ENCODE measurements at regions not wholly inside any gene's neighbourhood (a gene's known extent, or its start where the extent isn't known, plus 50 kb on each side); places are given as distances from the start of the nearest gene placed in this dataset.

- no peak for TF ChIP-seq POLR2A (IDR thresholded peaks at IDR 0.05; ENCODE audit: low read depth)
- no peak for TF ChIP-seq CTCF (IDR thresholded peaks at IDR 0.05)
- no peak for TF ChIP-seq EP300 (IDR thresholded peaks at IDR 0.05)
Observed at GRCh38 chr2:200235533-200235932, 71.0 kb upstream of the SPATS2L start.

Measured in esophagus muscularis mucosa (tissue), 4 donors.